ENCODE measurements at regions not wholly inside any gene's neighbourhood (a gene's known extent, or its start where the extent isn't known, plus 50 kb on each side); places are given as distances from the start of the nearest gene placed in this dataset.

DNA sequence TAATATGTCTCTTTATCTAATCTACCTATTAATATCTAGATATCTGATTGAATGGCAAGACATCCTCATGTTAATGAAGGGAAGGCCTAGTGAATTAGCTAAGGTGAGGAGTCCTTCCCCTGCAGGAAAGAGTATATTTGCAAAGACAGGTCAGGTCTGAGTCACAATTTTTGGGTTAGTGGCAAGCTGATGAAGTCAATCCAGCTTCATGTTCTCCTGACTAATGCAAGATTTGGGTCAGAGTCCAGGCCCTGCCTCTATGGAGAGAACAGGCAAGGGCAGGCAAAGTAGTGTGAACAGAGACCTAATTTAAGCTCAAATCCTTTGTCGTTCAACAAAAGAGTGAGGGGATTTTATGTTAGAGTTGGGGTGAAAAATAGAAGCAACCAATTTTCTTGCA lies 496.7 kb downstream of the BMP2 start:
- no peaks in the 10 kb centered on the region for H3K4me1 Mint-ChIP-seq
- ATAC-seq (ENCODE audit: low read depth): no peak
- no peaks in the 10 kb centered on the region for H3K27me3 Mint-ChIP-seq
- H3K36me3 ChIP-seq (replicated peaks in 1 of 2; ENCODE audit: control extremely low read depth in 1 of 2, control insufficient read depth in 1 of 2, extremely low read depth in 1 of 2, insufficient read depth in 2 of 2, low read length in 1 of 2): no peaks in the 10 kb centered on the region
- H3K4me2 ChIP-seq (replicated peaks; ENCODE audit: low read depth, low read length, poor library complexity, severe bottlenecking): no peak overlapping the region
- intact Hi-C loops (cut with micrococcal nuclease): no loop called here
- no peak for DNase-seq
- no peaks in the 10 kb centered on the region for H3K27me3 ChIP-seq (replicated peaks in 1 of 4; ENCODE audit: control extremely low read depth in 1 of 4, control insufficient read depth in 3 of 4, insufficient read depth in 4 of 4, low read length in 3 of 4)
- H3K9me3 Mint-ChIP-seq (ENCODE audit: insufficient read depth): peaks cover 4% of the 10 kb centered on the region
- no peak overlapping the region for H3K4me3 Mint-ChIP-seq
- TF ChIP-seq EZH2 (IDR thresholded peaks at IDR 0.05; ENCODE audit: borderline replicate concordance, insufficient read depth, low read depth, low read length, poor library complexity, severe bottlenecking): no peak
- TF ChIP-seq, protein P1, sequence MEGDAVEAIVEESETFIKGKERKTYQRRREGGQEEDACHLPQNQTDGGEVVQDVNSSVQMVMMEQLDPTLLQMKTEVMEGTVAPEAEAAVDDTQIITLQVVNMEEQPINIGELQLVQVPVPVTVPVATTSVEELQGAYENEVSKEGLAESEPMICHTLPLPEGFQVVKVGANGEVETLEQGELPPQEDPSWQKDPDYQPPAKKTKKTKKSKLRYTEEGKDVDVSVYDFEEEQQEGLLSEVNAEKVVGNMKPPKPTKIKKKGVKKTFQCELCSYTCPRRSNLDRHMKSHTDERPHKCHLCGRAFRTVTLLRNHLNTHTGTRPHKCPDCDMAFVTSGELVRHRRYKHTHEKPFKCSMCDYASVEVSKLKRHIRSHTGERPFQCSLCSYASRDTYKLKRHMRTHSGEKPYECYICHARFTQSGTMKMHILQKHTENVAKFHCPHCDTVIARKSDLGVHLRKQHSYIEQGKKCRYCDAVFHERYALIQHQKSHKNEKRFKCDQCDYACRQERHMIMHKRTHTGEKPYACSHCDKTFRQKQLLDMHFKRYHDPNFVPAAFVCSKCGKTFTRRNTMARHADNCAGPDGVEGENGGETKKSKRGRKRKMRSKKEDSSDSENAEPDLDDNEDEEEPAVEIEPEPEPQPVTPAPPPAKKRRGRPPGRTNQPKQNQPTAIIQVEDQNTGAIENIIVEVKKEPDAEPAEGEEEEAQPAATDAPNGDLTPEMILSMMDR (IDR thresholded peaks at IDR 0.05): no peak
- H3K4me1 ChIP-seq (ENCODE audit: control insufficient read depth in 2 of 2, insufficient read depth in 2 of 2, low read length in 2 of 2): no peaks in the 10 kb centered on the region
- H4K20me1 ChIP-seq (ENCODE audit: control insufficient read depth, insufficient read depth, low read length, poor library complexity, severe bottlenecking): no peaks in the 10 kb centered on the region
- H3K9ac ChIP-seq (ENCODE audit: low read length): no peak overlapping the region
- H3K27ac Mint-ChIP-seq: no peak overlapping the region
- H3K4me3 ChIP-seq (ENCODE audit: control extremely low read depth in 1 of 5, extremely low read depth in 1 of 5, insufficient read depth in 1 of 5, low read depth in 2 of 5, low read length in 4 of 5): no peak overlapping the region
- ChIA-PET CTCF (no interaction called here), POLR2A (no interaction called here)
- H2AFZ ChIP-seq (ENCODE audit: insufficient read depth, low read depth, low read length, poor library complexity, severe bottlenecking): no peak overlapping the region
- H3K9me3 ChIP-seq (ENCODE audit: control extremely low read depth in 1 of 3, control insufficient read depth in 2 of 3, insufficient read depth in 1 of 3, low read length in 2 of 3): peaks cover 0 to 3% (median 0%) of the 10 kb centered on the region in 3 donors
- 83% methylated on average over 1 of the region's 1 CpG for WGBS (ENCODE audit: insufficient coverage)
- no peak overlapping the region for H3K27ac ChIP-seq (ENCODE audit: low read length in 2 of 2)
- no peaks in the 10 kb centered on the region for H3K79me2 ChIP-seq (ENCODE audit: control insufficient read depth, insufficient read depth, low read length)

DNA sequence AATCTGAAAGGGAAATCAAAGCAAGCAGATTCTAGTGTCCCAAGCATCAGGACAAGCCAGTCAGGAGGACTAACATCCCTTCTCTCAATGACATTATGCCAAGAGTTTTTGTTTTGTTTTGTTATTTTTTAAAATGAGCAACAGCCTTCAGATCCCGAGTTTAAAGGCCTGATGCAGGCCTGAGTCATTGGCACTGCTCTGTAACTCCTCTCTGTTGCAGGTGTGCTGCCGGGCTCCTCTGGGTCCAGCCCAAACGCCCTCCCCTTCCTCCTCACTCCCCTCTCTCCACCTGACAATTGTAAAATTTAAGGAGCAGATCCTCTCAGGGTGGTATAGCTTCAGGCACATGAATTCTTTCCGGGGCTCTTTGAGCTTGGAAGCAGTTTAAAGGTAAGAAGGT lies 502.0 kb downstream of the BMP2 start:
- Histone ChIP-seq H3K27me3 (replicated peaks in 1 of 4; ENCODE audit: control extremely low read depth in 1 of 4, control insufficient read depth in 3 of 4, insufficient read depth in 4 of 4, low read length in 3 of 4) (no peaks in the 10 kb centered on the region), H3K36me3 (replicated peaks in 1 of 2; ENCODE audit: control extremely low read depth in 1 of 2, control insufficient read depth in 1 of 2, extremely low read depth in 1 of 2, insufficient read depth in 2 of 2, low read length in 1 of 2) (no peaks in the 10 kb centered on the region), H3K4me2 (replicated peaks; ENCODE audit: low read depth, low read length, poor library complexity, severe bottlenecking) (no peak overlapping the region), H3K9ac (ENCODE audit: low read length) (no peak overlapping the region), H3K79me2 (ENCODE audit: control insufficient read depth, insufficient read depth, low read length) (no peaks in the 10 kb centered on the region), H3K27ac (ENCODE audit: low read length in 2 of 2) (no peak overlapping the region), H3K4me3 (ENCODE audit: control extremely low read depth in 1 of 5, extremely low read depth in 1 of 5, insufficient read depth in 1 of 5, low read depth in 2 of 5, low read length in 4 of 5) (no peak overlapping the region), H4K20me1 (ENCODE audit: control insufficient read depth, insufficient read depth, low read length, poor library complexity, severe bottlenecking) (no peaks in the 10 kb centered on the region), H2AFZ (ENCODE audit: insufficient read depth, low read depth, low read length, poor library complexity, severe bottlenecking) (no peak overlapping the region), H3K9me3 (ENCODE audit: control extremely low read depth in 1 of 3, control insufficient read depth in 2 of 3, insufficient read depth in 1 of 3, low read length in 2 of 3) (no peaks in the 10 kb centered on the region), H3K4me1 (ENCODE audit: control insufficient read depth in 2 of 2, insufficient read depth in 2 of 2, low read length in 2 of 2) (no peaks in the 10 kb centered on the region)
- no peak for TF ChIP-seq EZH2 (IDR thresholded peaks at IDR 0.05; ENCODE audit: borderline replicate concordance, insufficient read depth, low read depth, low read length, poor library complexity, severe bottlenecking)
- TF ChIP-seq, protein P1 (IDR thresholded peaks at IDR 0.05): no peak
- ATAC-seq (ENCODE audit: low read depth) (no peak), DNase-seq (no peak)
- ChIA-PET POLR2A (no interaction called here), CTCF (no interaction called here)
- no peaks in the 10 kb centered on the region for H3K27me3 Mint-ChIP-seq
- 94% methylated on average over 2 of the region's 4 CpGs for WGBS (ENCODE audit: insufficient coverage)
- no peaks in the 10 kb centered on the region for H3K4me1 Mint-ChIP-seq
- H3K9me3 Mint-ChIP-seq (ENCODE audit: insufficient read depth): peaks cover 4% of the 10 kb centered on the region
- H3K4me3 Mint-ChIP-seq: no peak overlapping the region
- H3K27ac Mint-ChIP-seq: no peak overlapping the region
- intact Hi-C loops (cut with micrococcal nuclease): no loop called here

All from B cell (primary cell).